ENCODE measurements at regions not wholly inside any gene's neighbourhood (a gene's known extent, or its start where the extent isn't known, plus 50 kb on each side); places are given as distances from the start of the nearest gene placed in this dataset.

DNA sequence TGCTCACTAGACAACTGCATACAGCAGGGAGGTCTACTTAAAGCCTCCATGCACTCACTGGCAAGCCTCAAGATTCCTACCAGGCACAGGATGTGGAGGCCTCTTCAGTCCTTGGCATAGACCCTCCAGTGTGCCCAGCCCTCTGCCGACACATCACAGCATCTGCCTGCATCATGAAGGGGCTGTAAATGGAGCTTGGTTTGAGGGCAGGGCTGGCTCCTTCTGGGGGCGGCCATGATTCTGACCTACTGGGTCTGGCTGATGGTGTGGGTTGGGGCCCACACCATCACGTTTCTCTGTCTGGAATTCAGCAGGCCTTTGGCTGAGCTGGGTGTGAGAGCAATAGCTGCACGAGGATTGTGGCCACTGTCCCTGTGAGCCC is 84.9 kb upstream of the SHB start:
- TF ChIP-seq, protein P1, sequence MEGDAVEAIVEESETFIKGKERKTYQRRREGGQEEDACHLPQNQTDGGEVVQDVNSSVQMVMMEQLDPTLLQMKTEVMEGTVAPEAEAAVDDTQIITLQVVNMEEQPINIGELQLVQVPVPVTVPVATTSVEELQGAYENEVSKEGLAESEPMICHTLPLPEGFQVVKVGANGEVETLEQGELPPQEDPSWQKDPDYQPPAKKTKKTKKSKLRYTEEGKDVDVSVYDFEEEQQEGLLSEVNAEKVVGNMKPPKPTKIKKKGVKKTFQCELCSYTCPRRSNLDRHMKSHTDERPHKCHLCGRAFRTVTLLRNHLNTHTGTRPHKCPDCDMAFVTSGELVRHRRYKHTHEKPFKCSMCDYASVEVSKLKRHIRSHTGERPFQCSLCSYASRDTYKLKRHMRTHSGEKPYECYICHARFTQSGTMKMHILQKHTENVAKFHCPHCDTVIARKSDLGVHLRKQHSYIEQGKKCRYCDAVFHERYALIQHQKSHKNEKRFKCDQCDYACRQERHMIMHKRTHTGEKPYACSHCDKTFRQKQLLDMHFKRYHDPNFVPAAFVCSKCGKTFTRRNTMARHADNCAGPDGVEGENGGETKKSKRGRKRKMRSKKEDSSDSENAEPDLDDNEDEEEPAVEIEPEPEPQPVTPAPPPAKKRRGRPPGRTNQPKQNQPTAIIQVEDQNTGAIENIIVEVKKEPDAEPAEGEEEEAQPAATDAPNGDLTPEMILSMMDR (conservative IDR thresholded peaks at IDR 0.05; ENCODE audit: low read depth, low read length) = no peak
- DNase-seq (ENCODE audit: low read depth) = no peak
- H3K4me3 ChIP-seq (ENCODE audit: low read depth, low read length) = no peak overlapping the region

DNA sequence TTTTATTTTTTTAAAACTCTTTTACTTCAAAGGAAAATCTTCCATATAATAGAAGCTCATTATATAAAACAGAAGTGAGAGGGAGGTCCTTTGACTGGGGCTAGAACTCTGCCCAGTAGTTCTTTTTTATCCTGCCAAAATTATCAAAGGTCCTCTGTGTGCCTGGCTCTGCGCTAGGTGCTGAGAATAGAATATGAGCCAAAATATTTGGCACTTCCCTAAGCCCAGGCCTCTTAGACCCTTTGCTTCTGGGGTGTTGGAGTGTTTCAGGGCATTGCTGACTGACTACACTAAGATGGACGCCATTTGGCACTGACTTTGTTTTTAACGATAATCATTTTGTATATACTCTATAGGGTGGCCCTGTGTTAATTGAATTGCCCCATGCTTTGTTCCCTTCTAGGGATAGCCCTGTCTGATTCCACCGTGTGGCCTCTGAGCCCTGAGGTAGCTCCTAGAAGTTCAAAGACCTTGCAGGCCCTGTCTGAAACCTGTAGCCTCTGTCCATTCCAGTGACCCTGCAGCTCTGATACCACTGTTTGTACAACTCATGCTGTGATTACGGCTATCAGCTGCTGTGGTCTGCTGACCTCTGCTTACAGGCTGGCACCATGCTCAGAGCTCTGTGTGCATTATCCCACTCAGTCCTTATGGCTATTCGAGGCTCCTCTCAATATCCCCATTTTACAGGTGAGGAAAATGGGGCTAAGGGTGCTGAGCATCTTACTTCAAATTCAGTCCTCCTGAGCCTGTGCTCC is 84.3 kb upstream of the SHB start:
- TF ChIP-seq, protein P1 (conservative IDR thresholded peaks at IDR 0.05; ENCODE audit: low read depth, low read length) = no peak
- DNase-seq (ENCODE audit: low read depth) = no peak
- H3K4me3 ChIP-seq (ENCODE audit: low read depth, low read length) = no peak overlapping the region

DNA sequence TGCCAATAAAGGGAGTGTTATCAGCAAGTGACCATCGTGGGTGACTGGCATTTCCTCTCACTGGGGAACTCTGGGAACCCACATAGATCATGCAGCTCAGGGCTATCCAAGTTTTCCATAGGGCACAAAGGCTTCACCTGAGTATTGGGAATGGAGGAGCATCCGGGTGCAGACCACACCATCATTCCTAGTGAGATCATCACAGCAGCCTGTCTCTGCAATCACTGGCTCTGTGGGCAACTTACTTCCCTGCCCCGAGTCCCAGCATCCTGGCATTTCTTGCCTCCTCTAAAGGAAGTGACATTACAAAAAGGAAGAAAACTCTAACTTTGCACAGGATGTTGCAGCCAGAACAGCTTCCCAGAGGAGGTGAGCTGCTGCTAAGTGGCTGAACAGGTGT is 80.6 kb upstream of the SHB start:
- DNase-seq (ENCODE audit: low read depth) = no peak
- H3K4me3 ChIP-seq (ENCODE audit: low read depth, low read length) = no peak overlapping the region
- TF ChIP-seq, protein P1 (conservative IDR thresholded peaks at IDR 0.05; ENCODE audit: low read depth, low read length) = no peak

DNA sequence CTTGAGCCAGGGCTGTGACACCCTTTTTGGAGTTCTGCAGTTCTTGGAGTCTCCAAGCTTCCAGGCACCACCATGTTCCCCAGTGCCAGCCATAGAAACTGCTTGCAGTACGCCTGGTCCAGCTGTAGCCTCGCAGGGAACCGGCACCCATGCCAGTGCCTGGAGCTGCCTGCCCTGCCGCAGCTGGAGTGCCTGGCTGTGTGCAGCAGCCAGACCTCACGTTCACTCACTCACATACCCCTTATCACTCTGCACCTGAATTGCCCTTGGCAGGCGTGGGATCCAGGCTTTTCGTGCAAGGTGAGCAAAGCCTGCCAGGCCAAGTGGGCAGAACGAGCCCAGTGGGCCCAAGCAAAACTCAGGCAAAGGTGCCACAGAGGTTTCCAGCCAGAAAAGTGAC is 77.8 kb upstream of the SHB start:
- H3K4me3 ChIP-seq (ENCODE audit: low read depth, low read length) = no peak overlapping the region
- TF ChIP-seq, protein P1 (conservative IDR thresholded peaks at IDR 0.05; ENCODE audit: low read depth, low read length) = no peak
- no peak for DNase-seq (ENCODE audit: low read depth)

DNA sequence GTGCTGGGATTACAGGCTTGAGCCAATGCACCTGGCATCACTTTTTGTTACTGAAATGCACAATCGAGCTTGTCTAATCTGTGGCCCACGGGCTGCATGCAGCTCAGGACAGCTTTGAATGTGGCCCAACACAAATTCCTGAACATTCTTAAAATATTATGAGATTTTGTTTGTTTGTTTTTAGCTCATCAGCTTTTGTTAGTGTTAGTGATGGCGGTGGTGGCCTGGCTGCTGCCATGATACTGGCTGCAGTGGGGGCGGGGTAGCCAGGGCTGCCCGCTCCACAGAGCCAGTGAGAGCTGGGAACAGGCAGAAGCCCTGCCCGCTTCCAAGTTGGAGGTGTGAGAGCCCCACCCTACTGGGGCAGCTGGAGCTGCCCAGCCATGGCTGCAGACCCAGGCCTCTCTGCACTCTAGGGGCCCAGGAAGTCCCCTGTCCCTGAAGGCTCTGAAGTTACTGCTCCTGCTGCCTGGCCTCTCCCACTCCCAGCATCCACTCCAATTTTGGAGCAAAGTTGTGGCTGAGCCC is 76.6 kb upstream of the SHB start:
- TF ChIP-seq, protein P1 (conservative IDR thresholded peaks at IDR 0.05; ENCODE audit: low read depth, low read length) = no peak
- no peak overlapping the region for H3K4me3 ChIP-seq (ENCODE audit: low read depth, low read length)
- DNase-seq (ENCODE audit: low read depth) = no peak

DNA sequence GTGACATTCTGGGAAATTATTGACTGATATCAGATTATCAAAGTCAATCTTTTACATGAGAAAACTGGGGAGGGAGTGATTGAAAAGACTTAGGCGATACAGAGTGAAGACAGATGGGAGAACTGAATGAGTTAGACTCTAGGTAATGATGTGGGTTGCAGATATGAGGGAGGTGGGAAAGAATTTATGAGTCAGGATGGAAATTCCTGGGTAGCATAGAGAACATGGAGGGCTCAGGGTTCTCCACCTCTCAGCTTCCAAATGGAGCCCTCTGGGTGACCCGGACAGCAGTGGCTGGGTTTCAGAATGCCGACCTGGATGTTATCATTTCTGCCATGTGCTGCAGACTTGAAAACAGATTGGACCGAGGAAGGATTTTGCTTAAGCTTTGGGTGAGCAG is 75.4 kb upstream of the SHB start:
- peak; percentile 26 for DNase-seq (ENCODE audit: low read depth)
- TF ChIP-seq, protein P1 (conservative IDR thresholded peaks at IDR 0.05; ENCODE audit: low read depth, low read length) = no peak
- H3K4me3 ChIP-seq (ENCODE audit: low read depth, low read length) = no peak overlapping the region

Data from epithelial cell of proximal tubule (primary cell).